ENCODE measurements at regions not wholly inside any gene's neighbourhood (a gene's known extent, or its start where the extent isn't known, plus 50 kb on each side); places are given as distances from the start of the nearest gene placed in this dataset.

- no peak overlapping the region for H3K27ac ChIP-seq
- no peaks in the 10 kb centered on the region for H3K36me3 ChIP-seq
- intact Hi-C loops (cut with DNase I; ENCODE audit: low total_unique reads): no loop called here
- H3K4me3 ChIP-seq: no peak overlapping the region
- H3K27me3 ChIP-seq: no peaks in the 10 kb centered on the region
- DNase-seq: no peak
- no peaks in the 10 kb centered on the region for H3K9me3 ChIP-seq
- H3K4me1 ChIP-seq: no peaks in the 10 kb centered on the region
- TF ChIP-seq, protein P1, sequence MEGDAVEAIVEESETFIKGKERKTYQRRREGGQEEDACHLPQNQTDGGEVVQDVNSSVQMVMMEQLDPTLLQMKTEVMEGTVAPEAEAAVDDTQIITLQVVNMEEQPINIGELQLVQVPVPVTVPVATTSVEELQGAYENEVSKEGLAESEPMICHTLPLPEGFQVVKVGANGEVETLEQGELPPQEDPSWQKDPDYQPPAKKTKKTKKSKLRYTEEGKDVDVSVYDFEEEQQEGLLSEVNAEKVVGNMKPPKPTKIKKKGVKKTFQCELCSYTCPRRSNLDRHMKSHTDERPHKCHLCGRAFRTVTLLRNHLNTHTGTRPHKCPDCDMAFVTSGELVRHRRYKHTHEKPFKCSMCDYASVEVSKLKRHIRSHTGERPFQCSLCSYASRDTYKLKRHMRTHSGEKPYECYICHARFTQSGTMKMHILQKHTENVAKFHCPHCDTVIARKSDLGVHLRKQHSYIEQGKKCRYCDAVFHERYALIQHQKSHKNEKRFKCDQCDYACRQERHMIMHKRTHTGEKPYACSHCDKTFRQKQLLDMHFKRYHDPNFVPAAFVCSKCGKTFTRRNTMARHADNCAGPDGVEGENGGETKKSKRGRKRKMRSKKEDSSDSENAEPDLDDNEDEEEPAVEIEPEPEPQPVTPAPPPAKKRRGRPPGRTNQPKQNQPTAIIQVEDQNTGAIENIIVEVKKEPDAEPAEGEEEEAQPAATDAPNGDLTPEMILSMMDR (IDR thresholded peaks at IDR 0.05): no peak
- no peak for TF ChIP-seq POLR2A (IDR thresholded peaks at IDR 0.05)
Measured at GRCh38 chr2:143968360-143968759, 551.6 kb downstream of the ZEB2 start.

DNA sequence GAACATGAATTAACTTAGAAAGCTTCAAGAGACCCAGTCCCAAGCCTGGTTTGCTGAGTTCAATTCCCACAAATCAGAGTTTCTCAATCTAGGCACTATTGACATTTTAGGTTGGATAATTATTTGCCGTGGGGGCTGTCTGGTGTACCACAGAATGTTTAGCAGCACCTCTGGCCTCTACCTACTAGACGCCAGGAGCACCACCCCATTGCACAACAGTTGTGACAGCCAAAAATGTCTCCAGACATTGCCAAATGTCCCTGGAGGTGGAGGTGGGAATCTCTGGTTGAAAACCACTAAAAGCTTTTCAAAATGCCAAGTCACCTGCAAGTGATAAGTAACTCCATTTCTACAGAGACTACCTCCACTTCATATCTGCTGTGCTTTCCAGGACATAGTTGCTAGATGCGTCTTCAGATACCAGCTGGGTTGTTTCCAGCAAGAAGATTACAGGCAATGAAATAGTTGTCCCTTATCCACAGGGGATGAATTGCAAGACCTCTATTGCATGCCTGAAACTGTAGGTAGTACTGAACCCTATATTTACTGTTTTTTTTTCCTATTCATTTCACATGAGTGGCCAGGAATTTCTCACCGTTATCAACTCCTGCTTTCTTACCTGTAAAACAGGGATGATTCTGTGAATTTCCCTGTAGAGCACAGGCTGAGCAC, 554.3 kb downstream of the ZEB2 start:
- H3K9me3 ChIP-seq: no peaks in the 10 kb centered on the region
- TF ChIP-seq POLR2A (IDR thresholded peaks at IDR 0.05): no peak
- TF ChIP-seq, protein P1 (IDR thresholded peaks at IDR 0.05): no peak
- DNase-seq: no peak
- intact Hi-C loops (cut with DNase I; ENCODE audit: low total_unique reads): no loop called here
- no peak overlapping the region for H3K4me3 ChIP-seq
- H3K27me3 ChIP-seq: no peaks in the 10 kb centered on the region
- H3K4me1 ChIP-seq: no peaks in the 10 kb centered on the region
- no peaks in the 10 kb centered on the region for H3K36me3 ChIP-seq
- H3K27ac ChIP-seq: no peak overlapping the region

GRCh38 chr2:143964891-143965290, 555.0 kb downstream of the ZEB2 start:
- no peak for DNase-seq
- Histone ChIP-seq H3K27ac (no peak overlapping the region), H3K36me3 (no peaks in the 10 kb centered on the region), H3K9me3 (no peaks in the 10 kb centered on the region), H3K27me3 (no peaks in the 10 kb centered on the region), H3K4me3 (no peak overlapping the region), H3K4me1 (no peaks in the 10 kb centered on the region)
- intact Hi-C loops (cut with DNase I; ENCODE audit: low total_unique reads): no loop called here
- no peak for TF ChIP-seq POLR2A (IDR thresholded peaks at IDR 0.05)
- TF ChIP-seq, protein P1 (IDR thresholded peaks at IDR 0.05): no peak

DNA sequence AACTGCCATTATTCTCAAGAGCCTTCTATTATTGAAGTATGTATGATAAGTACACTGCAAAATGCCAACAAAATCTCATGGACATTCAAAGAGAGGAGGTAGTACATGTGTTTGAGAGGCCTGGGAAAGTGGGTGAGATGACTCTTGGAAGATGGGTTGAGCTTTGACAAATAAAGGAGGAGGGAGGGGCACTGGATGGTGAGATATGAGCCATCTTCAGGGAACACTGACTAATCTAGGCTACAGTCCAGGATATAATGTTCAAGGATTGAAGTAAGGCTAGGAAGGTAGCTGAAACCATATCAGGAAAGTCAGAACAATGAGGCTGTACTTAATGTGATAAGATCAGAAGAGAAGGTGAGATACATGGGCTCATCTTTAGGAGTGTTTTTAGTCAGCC, 559.7 kb downstream of the ZEB2 start:
- no peaks in the 10 kb centered on the region for H3K4me1 ChIP-seq
- TF ChIP-seq, protein P1 (IDR thresholded peaks at IDR 0.05): no peak
- no peak for TF ChIP-seq POLR2A (IDR thresholded peaks at IDR 0.05)
- H3K36me3 ChIP-seq: no peaks in the 10 kb centered on the region
- no peak for DNase-seq
- no peak overlapping the region for H3K27ac ChIP-seq
- no peak overlapping the region for H3K4me3 ChIP-seq
- no peaks in the 10 kb centered on the region for H3K27me3 ChIP-seq
- intact Hi-C loops (cut with DNase I; ENCODE audit: low total_unique reads): no loop called here
- H3K9me3 ChIP-seq: no peaks in the 10 kb centered on the region

- TF ChIP-seq, protein P1 (IDR thresholded peaks at IDR 0.05): no peak
- TF ChIP-seq POLR2A (IDR thresholded peaks at IDR 0.05): no peak
- H3K4me1 ChIP-seq: no peaks in the 10 kb centered on the region
- H3K36me3 ChIP-seq: no peaks in the 10 kb centered on the region
- H3K27me3 ChIP-seq: no peaks in the 10 kb centered on the region
- H3K27ac ChIP-seq: no peak overlapping the region
- intact Hi-C loops (cut with DNase I; ENCODE audit: low total_unique reads): no loop called here
- no peak overlapping the region for H3K4me3 ChIP-seq
- no peak for DNase-seq
- H3K9me3 ChIP-seq: no peaks in the 10 kb centered on the region
Measured at GRCh38 chr2:143957321-143957720, 562.6 kb downstream of the ZEB2 start.

Data from uterus (tissue), 3 donors.